SKM-1 treated with dmso at 0.1 percent for 144 hours (cell line): ENCODE measurements at regions not wholly inside any gene's neighbourhood (a gene's known extent, or its start where the extent isn't known, plus 50 kb on each side); places are given as distances from the start of the nearest gene placed in this dataset.

Source experiments
- DNase-seq: peaks from one replicate; lab custom pipeline; 2025; ENCODE audit not compliant: unreplicated experiment; lab: John Stamatoyannopoulos, UW

DNA sequence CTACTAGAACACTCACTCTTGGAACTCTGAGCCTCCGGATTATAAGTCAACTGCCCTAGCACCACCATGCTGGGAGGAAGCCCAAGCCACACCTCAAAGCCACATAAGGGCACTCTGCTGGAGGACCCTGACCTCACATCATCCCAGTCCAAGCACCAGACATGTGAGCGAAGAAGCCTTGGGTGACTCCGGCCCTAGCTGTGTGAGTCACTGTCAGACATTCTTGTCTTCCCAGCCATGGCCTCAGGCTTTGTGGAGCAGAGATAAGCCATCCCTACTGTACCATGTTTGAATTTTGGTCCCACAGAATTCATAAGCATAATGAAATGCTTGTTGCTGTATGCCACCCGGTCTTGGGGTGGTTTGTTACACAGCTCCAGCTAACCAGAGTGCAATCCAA lies 247.7 kb downstream of the SOD2 start:
- DNase-seq: no peak

DNA sequence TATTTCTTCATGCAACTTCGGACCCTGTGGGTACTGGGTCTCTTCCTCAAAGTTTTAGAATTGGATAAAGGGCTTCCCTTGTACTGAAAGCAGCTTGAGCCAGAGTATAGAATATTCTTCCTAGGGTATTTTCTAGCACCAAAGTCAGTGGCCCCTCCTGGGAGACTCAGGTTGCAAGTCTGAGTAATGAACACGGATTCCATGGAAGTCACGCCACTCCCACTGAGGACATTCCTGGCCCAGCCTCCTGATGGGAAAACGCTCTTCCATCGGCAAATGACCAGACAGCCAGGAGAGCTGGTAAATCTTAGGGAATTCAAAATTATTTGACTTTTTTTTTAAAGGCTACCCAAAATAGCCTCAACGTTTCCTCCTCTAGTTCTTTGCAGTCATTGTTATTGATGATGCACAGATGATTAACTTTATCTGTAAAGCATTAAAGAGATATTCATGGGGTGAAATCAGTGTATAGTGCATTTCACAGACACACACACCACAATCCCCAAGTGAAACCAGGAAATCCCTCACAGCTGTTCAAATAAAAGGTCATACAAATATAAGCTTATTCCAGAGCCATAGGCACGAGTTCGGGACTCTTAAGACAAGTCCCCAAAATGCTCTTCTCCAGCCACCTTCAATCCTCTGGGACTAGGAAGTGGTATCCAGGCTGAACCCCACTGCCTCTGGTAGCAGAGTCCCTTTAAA lies 248.8 kb downstream of the SOD2 start:
- no peak for DNase-seq

DNA sequence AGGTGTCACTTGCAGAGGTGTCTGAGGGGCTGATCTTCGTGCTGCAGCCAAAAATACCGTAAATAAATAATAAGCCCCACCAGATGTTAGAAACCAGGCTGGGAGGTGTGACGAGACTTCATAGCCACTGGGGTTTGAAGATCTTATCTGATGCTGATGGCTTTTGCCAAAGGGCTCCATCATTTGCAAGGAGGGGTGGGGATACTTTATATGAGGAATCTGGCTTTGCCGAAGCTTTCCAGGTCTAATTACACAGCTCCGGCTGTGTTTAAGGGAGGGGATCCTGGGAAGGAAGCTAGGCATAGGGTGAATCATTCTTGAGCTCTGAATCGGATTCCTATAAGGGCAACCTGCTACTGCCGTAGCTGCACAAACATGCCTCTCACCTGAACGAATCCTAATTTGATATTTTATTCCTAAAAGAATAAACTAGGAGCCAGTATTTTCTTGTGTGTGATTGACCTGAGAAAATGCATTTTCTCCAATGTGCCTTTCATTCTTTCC lies 249.6 kb downstream of the SOD2 start:
- DNase-seq: no peak

DNA sequence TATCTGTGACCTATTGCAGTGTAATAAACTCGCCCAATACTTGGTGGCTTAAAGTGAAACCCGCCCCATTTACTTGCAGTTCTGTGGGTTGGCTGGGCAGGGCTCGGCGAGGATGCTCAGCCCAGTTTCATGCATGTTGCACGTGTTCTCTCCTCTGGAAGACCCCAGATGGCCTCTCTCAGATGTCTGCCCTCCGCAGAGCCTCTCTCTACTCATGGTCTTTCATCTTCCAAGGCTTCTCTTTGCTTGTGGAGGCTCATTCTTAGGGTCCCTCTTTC lies 251.4 kb downstream of the SOD2 start:
- no peak for DNase-seq

DNA sequence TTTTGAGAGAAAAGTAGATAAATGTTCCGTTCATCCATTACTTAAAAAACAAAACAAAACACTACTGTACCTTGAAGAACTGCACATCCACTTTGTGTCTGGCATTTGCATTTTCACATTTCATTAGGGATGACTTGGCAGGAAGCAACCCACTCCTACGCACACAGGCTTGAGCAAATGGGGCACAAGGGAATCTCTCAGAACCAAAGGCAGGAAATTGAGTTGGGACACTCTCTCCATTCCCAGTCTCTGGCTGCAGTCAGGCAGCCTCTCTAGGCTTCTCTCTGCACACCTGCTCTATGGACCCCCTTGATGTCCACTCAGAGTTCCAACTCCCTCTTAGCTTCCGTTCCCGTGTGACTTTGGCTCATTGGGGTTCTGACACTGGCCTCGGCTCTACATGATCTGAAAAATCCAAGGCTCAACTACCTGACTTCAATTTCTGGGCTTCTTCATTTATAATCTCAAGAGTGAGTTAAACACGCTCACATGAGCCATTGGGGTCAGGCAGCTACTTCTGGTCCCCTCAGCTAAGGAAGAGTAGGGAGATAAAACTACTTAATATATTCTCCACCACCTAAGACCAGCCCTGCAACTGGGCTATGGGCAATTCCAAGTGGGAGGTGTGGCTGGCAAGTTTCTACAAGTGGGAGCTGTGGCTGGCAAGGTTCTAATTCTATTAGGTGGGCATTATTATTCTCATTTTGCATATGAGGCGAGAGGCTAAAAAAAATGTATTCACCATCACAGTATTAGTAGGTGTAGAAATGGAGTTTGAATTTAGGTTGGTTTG lies 251.9 kb downstream of the SOD2 start:
- DNase-seq: no peak

DNA sequence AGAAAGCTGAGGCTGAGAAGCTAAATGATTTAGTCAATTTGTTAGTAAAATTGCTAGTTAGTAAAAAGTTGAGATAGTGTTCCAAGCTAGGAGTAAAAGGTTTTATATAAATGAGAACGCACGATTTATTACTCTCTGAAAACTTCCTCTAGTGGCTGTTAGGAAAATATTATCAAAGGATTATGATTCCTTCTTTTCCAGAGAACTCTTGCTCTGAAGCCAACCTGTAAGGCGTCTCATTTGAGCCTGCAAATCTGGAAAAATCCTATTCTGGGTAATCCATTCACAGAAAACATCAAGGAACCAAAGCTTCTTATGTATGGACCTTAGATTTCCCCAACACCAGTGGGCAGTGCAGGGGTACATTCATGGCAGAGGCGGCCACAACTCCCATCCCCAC lies 252.7 kb downstream of the SOD2 start:
- no peak for DNase-seq

DNA sequence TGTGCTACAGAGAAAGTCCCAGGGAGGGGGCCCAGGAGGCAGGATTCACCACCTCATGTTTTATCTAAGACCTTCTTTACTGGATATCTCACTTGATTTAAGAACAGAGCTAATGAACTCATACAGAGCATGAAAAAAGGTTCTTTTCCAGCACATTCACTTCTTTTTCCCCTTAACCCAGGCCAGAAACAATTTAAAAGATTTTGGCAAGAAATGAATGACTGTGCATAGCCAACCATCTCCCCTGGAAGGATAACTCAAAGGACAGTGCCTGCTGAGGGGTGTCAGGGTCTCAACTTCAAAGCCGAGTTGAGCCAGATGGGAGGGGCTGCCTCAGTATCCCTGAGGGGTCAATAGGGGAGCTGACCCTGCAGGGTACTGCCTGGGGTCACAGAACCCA lies 253.4 kb downstream of the SOD2 start:
- DNase-seq: no peak

DNA sequence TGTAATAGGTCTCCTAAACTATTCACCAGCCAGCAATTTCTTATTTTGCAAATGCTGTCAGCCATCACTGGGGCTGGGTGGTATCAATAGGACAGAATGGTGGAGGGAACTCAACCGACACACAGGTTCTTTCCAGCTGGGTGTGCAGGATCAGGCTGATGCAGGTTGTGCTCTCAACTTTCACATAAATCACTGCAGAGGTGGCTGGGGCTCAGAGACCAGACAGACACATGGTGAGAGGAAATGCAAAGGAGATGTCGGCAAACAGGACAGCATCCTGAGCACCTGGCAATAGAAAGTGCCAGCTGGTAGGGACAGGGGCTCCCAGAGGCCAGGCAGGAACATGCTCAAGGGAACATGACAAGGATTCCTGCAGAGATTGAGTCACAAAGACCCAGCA lies 254.9 kb downstream of the SOD2 start:
- no peak for DNase-seq

DNA sequence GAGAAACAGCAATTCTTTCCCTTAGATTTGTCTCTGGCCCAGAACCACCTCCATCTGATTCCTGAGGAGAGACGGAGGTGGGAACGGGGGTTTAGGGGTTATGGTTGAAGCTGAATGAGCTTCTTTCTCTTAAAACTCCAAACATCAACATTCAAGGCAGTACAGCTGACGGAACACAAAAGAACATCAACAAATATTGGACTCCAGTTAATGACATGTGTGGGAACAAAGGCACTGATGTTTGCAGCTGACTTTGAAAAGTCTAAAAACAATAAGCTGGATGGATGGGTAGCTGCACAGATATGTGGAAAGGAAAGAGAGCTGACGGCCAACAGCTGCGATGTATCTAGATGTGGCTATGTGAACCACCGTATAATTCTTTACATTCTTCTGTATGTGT lies 256.5 kb downstream of the SOD2 start:
- no peak for DNase-seq

DNA sequence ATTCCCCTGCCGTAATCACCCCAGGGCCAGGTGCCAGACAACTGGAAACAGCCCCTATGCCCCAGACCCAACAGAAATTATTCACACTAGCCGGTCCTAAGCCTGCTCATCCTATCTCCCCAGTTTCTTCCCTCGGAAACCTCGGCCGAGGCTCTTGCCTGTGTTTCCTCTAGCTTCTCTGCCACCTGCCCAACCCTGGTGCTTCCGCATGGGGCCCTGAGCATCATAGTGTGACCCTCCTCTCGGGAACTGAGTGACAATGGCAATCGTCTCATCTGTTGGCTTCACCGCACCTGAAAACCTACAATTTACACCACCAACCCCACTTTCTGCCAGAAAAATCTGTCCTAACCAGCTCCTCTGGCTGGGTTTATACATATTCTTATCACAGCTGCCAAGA lies 257.3 kb downstream of the SOD2 start:
- no peak for DNase-seq

DNA sequence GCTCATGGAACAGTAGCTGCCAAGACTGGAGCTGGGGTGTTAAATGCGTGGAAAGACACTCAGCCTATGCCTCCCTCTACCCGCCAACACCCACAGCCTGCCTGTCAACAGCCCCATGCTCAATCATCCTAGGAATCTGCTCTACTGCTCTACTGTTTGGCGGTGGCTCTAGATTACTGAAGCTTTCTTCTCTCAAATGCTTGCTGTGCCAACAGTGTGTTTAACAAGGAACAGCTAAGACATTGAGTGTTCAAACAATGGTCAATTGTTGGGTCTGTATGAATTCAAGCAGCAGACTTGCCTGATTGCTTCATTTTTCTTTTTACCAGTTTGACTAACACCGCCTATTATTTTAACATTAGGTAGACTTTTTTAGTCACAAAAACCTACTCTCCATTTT lies 258.6 kb downstream of the SOD2 start:
- no peak for DNase-seq

DNA sequence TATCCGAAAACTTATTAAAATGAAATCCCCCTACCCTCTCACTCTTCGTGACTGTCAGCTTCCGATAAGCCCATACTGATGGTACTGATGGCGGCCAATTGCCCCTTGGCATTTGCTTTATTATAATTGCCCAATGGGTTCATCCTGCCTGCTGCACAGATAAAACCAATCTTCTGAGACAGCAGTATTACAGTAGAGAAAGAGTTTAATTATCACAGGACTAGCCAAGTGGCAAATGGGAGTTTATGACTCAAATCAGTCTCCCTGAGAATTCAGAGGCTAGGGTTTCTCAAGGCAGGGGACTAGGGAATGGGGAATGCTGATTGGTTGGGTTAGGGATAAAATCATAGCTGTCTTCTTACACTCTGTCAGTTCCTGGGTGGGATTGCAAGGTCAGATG lies 259.5 kb downstream of the SOD2 start:
- DNase-seq: no peak

DNA sequence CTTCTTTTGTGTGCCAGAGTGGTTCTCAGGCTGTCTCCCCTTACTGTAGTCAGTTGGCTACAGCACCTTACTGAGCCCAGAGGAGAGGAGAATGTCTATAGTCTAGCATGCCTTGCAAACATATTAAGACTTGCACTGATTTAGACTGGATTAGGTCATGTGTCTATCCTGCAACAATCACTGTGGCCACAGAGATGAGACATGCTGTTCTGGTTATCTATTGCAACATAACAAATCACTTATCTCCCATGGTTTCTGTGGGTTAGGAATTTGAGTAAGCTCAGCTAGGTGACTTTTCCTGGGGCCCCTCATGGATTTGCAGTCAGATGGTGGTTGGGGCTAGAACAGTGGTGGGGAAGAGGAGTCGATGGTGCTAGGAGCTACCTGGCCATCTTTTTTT lies 261.3 kb downstream of the SOD2 start:
- no peak for DNase-seq

DNA sequence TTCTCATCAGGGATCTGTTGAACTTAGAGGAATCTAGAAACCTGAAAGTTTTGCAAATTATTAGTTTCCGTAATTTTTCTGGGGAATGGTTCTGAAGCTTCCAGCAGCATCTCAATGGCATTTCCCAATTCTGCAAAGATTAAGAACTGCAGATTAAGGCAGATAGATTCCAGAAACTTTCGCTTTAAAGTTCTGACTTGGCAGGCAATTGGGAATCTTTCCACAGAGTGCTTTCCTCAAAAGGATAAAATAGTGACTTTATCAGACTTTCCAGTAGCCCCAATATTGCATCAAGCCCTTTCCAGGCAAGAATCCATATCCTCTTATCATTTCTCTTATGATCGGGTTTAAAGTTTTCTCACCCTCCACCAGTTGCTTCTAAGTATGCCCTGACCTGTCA lies 261.1 kb downstream of the FNDC1 start:
- DNase-seq: no peak

DNA sequence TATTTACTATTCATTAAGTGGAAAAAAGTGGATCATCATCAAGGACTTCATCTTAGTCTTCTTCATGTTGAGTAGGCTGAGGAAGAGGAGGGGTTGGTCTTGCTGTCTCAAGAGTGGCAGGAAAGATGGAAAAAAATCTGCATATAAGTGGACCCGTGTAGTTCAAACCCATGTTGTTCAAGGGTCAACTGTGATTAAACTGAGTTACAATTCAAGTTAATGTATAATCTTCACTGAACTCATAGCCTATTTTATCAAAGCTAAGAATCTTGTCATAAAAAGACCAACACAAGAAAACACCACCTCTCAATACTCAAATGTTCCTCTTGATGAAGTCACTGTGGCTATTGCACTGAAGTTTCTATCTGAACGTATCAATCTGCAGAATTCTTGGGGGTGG lies 260.2 kb downstream of the FNDC1 start:
- DNase-seq: no peak

DNA sequence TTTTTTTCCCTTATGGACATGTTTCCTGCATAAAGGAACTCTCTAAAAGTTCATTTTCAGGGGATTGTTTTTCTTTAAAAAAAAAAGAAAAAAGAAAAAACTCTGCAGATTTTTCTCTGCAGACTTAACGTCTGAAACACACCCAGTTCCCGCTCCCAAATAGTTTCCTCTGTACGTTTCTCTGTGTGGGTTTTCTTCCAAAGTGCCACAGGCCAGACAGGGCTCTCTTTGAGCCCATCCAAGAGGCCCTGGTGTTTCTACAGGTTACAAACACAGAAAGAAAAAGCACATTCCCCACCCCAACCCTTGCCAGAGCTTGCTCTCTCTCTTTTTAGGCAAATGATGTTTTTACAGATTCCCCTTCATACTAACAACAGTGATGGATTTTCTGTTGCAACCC lies 258.6 kb downstream of the FNDC1 start:
- no peak for DNase-seq

DNA sequence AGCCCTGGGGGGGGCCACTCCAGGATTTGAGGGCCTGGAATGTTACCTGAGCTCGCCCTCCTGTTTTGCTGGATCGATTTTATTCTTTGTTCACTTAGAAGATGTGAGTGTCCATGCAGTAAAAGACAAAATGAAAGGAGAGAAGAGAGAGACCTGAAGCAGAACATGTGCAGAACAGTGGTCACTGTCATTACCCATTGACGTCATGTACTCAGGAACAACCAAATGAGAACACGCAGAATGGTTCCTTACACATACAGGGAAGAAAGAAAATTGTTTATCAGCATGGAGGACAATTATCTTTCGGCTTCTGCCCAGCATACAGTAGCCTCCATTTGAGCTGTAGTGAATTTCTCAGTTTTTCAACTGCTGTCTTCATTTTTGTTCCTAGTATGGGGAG lies 258.1 kb downstream of the FNDC1 start:
- no peak for DNase-seq

DNA sequence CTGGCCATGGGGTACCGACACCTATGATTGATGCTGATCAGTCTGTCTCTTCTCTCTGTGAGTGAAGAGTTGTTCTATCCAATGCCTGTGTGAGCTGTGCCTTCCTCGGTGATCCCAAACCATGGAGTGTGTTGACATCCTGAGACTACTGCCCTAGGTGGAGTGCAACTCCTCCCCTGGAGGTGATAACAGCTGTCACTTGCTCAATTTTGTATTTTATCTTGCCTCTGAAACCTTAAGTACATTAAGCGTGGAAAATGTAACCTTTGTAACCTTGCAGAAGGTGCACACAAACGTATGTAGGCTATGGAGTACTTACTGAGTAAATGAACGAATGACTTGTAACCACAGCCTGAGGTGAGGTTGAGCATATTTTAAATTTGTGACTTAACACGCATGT lies 256.2 kb downstream of the FNDC1 start:
- DNase-seq: no peak

DNA sequence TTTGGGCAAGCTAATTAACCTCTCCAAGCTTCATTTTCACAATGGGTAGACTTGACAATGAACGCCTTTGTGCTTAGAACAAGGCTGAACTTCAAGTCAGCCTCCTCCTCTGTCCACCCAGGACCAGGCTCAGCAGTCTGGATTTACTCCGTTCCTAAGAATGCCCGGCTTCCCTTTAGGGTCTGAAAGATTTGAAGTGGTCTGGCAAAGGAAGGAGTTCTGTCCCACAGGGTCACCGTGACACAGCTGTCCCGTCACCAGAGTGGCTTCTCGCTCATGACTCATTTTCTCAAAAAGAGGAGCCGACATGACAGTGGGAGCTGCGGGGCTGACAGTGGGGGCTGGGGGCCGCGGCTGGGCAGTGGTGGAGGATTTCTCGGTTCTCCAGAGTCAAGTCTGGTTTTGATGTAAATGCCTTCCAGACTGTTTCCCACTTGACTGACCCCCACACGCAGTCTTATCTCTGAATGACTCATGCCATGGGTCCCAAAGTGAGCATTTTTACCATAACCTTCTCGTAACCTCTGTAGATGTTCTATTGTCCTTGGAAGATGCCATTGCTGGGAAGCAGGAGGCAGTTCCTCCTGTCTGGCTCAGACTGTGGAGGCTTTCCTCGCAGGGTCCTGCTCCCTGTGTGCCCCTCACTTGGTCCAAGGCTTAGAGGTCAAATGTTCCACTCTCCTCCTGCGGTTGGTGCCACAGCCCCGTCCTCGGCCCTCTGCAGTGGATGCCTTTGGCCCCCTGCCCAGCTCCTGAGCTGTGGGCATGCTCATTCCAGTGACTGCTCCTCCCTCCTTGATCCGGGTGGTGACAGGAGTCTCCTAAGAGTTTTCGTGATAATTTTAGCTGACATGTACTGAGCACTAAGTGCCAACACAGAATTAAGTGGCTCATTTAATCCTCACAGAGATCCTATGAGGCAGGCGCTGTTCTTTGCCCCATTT lies 253.1 kb downstream of the FNDC1 start:
- DNase-seq: no peak

DNA sequence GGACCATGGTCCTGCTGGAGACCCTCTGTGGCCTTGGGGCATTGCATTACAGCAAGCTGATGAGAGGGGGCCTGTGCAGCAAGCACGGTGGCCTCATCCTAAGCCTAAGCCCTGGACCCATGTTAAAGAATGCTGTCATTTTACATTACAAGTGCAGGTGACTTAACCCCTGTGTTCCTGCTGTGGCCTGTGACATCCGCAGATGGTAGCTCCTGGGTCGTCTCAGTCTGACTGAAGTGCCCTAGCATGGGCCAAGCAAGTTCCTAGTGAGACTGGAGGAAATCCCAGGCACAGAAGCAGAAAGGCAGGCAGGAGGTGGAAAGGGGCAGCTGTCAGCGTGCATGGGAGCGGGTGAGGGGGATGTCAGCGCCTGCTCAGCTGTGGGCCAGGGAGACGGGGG lies 252.4 kb downstream of the FNDC1 start:
- no peak for DNase-seq

DNA sequence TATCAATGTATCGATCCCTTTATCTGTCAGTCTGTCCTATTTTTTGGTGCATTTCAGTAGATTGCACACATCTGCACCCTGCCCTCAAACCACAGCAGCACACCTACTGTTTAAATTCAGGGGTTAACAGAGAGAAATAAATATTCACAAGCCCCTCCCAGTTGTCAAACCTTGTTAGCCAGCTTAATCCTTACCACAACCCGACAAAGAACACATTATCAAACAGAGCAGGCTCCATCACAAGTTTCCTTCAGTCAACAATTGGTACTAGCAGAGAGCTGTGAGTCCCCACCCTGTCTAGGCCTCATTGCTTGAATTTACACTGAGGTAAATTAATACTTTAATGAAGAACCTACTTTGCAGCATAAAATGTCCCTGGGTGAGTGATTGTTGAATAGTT lies 249.8 kb downstream of the FNDC1 start:
- DNase-seq: no peak
